Upper lobe of left lung (tissue), 6 donors: ENCODE measurements at regions not wholly inside any gene's neighbourhood (a gene's known extent, or its start where the extent isn't known, plus 50 kb on each side); places are given as distances from the start of the nearest gene placed in this dataset.

Experiments used
- ATAC-seq, 2 donors: fragments of 200-7000 bp; cut with Tn5 transposase; one replicate each; pipeline ENCODE4 v1.9.1; 2022; ENCODE audit warnings: mild to moderate bottlenecking in 2 of 2, moderate library complexity in 2 of 2; ENCODE audit not compliant: low FRiP score in 2 of 2
- DNase-seq, 2 donors: peaks; one replicate each; pipeline ENCODE4 v3.0.0-alpha.2; 2019 to 2020
- H3K27ac ChIP-seq, 4 donors: fragments of 200-600 bp; sonication (generic); one replicate each; pipeline ENCODE4 v1.5.1; 2016 to 2019
- H3K27me3 ChIP-seq, 4 donors: fragments of 200-600 bp; sonication (generic); one replicate each; pipeline ENCODE4 v1.5.1; 2017 to 2019
- H3K36me3 ChIP-seq, 4 donors: fragments of 200-600 bp; sonication (generic); one replicate each; pipeline ENCODE4 v1.5.1; 2016 to 2019
- H3K4me1 ChIP-seq, 4 donors: fragments of 200-600 bp; sonication (generic); one replicate each; pipeline ENCODE4 v1.5.1; 2018 to 2019
- H3K4me3 ChIP-seq, 4 donors: fragments of 200-600 bp; sonication (generic); one replicate each; pipeline ENCODE4 v1.5.1; 2017 to 2019; ENCODE audit warnings: mild to moderate bottlenecking in 2 of 4, moderate library complexity in 1 of 4
- H3K9me3 ChIP-seq, 4 donors: fragments of 200-600 bp; sonication (generic); one replicate each; pipeline ENCODE4 v1.5.1; 2018 to 2019
- EP300 ChIP-seq, 4 donors: sonication (generic); formaldehyde crosslinking; IDR thresholded peaks; one replicate each; pipeline ENCODE4 v1.5.1; 2017; ENCODE audit warnings: antibody characterized with exemption in 4 of 4, control low read depth in 2 of 4
- POLR2A ChIP-seq, 4 donors: fragments of 450-650 bp; IDR thresholded peaks; one replicate each; pipeline ENCODE4 v1.5.1; 2016 to 2017; ENCODE audit warnings: antibody characterized with exemption in 4 of 4, mild to moderate bottlenecking in 2 of 4
- POLR2AphosphoS5 ChIP-seq, 2 donors: sonication (generic); formaldehyde crosslinking; IDR thresholded peaks; one replicate each; pipeline ENCODE4 v1.5.1; 2017; ENCODE audit warnings: antibody characterized with exemption in 2 of 2
- WGBS, 2 donors: methylation state at CpG; one replicate each; pipeline ENCODE4 v1.1.5; 2017 to 2018; 5-methylcytosine and 5-hydroxymethylcytosine counted together
- TF ChIP-seq, protein P1 (sequence below), 6 experiments: fragments of 450-650 bp in 4 of 6; fragments of 200-600 bp in 2 of 6; sonication (generic) in 2 of 6; IDR thresholded peaks; one replicate each; pipeline ENCODE4 v1.5.1; 2016 to 2019; ENCODE audit warnings: antibody characterized with exemption in 6 of 6
- donor health status: DM: no; HTN: no; CAD: no; lungs with moderate emphysema.
- donor health status: DM: no; HTN: yes; CAD: no; lungs with severe emphysema.

DNA sequence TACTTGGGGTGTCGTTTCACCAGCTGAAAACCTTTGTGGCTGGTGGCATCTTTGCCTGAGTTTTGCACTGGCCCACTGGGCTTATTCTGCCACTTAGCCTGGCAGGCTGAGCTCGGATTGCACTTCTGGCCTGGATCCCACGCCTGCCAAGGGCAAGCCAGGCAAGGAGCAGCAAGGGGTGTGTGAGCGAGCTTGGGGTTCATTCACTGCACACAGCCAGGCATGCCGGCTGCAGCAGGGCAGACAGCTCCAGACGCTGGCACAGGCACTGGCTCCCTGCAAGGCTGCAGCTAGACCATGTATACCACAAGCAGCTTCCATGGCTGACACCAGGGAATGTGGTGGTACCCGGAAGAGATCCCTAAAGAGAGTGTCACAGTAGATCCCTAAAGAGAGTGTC lies 476.3 kb downstream of the EPHA5 start:
- no peak for TF ChIP-seq POLR2AphosphoS5 (IDR thresholded peaks at IDR 0.05)
- no peak for TF ChIP-seq EP300 (IDR thresholded peaks at IDR 0.05)
- TF ChIP-seq, protein P1, sequence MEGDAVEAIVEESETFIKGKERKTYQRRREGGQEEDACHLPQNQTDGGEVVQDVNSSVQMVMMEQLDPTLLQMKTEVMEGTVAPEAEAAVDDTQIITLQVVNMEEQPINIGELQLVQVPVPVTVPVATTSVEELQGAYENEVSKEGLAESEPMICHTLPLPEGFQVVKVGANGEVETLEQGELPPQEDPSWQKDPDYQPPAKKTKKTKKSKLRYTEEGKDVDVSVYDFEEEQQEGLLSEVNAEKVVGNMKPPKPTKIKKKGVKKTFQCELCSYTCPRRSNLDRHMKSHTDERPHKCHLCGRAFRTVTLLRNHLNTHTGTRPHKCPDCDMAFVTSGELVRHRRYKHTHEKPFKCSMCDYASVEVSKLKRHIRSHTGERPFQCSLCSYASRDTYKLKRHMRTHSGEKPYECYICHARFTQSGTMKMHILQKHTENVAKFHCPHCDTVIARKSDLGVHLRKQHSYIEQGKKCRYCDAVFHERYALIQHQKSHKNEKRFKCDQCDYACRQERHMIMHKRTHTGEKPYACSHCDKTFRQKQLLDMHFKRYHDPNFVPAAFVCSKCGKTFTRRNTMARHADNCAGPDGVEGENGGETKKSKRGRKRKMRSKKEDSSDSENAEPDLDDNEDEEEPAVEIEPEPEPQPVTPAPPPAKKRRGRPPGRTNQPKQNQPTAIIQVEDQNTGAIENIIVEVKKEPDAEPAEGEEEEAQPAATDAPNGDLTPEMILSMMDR (IDR thresholded peaks at IDR 0.05) = no peak
- no peak for TF ChIP-seq POLR2A (IDR thresholded peaks at IDR 0.05)
- H3K27me3 ChIP-seq = no peaks in the 10 kb centered on the region
- no peaks in the 10 kb centered on the region for H3K4me1 ChIP-seq
- H3K9me3 ChIP-seq = no peaks in the 10 kb centered on the region
- peak in 1 of 2 donors; percentile 43 for ATAC-seq
- WGBS, 2 donors = 71 to 80% methylated on average over 2 to 7 of the region's 7 CpGs
- no peak overlapping the region for H3K4me3 ChIP-seq
- DNase-seq = peak in 1 of 2 donors; percentile 33
- no peaks in the 10 kb centered on the region for H3K36me3 ChIP-seq
- H3K27ac ChIP-seq = no peak overlapping the region

DNA sequence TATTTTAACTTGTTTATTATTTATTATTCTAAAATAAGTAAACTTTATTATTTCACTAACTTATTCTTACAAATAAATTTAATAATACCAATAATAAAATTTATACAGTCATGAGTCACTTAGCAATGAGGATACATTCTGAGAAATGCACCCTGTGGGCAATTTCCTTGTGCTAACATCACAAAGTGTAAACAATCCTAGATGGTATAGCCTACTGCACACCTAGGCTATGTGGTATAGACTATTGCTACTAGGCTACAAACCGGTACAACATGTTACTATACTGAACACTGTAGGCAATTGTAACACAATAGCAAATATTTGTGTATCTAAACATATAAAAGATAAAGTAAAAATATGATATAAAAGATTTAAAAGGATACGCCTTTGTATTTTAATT lies 479.5 kb downstream of the EPHA5 start:
- ATAC-seq (no peak), DNase-seq (no peak)
- H3K36me3 ChIP-seq = no peaks in the 10 kb centered on the region
- WGBS, 2 donors = 92 to 93% methylated on average over 2 of the region's 2 CpGs
- no peak overlapping the region for H3K27ac ChIP-seq
- H3K27me3 ChIP-seq = no peaks in the 10 kb centered on the region
- no peak overlapping the region for H3K4me3 ChIP-seq
- no peaks in the 10 kb centered on the region for H3K4me1 ChIP-seq
- TF ChIP-seq POLR2AphosphoS5 (IDR thresholded peaks at IDR 0.05) (no peak), EP300 (IDR thresholded peaks at IDR 0.05) (no peak), POLR2A (IDR thresholded peaks at IDR 0.05) (no peak)
- TF ChIP-seq, protein P1 (IDR thresholded peaks at IDR 0.05) = no peak
- no peaks in the 10 kb centered on the region for H3K9me3 ChIP-seq

DNA sequence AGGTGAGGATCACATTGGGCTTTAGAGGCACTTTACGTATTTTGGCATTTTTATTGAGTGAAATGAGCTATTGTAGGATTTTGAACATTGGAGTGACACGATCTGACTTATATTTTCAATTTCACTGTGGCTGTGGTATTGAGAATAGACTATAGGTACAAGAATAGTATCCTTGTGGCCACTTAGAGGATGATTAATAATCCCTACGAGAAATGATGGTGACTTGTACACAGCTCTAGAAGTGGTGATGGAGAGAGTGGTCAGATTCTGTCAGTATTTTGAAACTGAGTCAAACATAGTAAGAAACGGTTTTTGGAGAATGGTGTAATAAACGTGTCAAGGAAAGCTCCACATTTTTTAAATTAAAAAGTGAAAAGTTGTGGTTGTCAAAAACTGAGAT lies 494.7 kb downstream of the EPHA5 start:
- Histone ChIP-seq H3K36me3 (no peaks in the 10 kb centered on the region), H3K27ac (no peak overlapping the region), H3K4me3 (no peak overlapping the region), H3K27me3 (no peaks in the 10 kb centered on the region), H3K9me3 (no peaks in the 10 kb centered on the region), H3K4me1 (no peaks in the 10 kb centered on the region)
- DNase-seq (no peak), ATAC-seq (no peak)
- WGBS, 2 donors = 72 to 81% methylated on average over 5 of the region's 5 CpGs
- TF ChIP-seq POLR2A (IDR thresholded peaks at IDR 0.05) = no peak
- TF ChIP-seq EP300 (IDR thresholded peaks at IDR 0.05) = no peak
- TF ChIP-seq POLR2AphosphoS5 (IDR thresholded peaks at IDR 0.05) = no peak
- TF ChIP-seq, protein P1 (IDR thresholded peaks at IDR 0.05) = no peak

DNA sequence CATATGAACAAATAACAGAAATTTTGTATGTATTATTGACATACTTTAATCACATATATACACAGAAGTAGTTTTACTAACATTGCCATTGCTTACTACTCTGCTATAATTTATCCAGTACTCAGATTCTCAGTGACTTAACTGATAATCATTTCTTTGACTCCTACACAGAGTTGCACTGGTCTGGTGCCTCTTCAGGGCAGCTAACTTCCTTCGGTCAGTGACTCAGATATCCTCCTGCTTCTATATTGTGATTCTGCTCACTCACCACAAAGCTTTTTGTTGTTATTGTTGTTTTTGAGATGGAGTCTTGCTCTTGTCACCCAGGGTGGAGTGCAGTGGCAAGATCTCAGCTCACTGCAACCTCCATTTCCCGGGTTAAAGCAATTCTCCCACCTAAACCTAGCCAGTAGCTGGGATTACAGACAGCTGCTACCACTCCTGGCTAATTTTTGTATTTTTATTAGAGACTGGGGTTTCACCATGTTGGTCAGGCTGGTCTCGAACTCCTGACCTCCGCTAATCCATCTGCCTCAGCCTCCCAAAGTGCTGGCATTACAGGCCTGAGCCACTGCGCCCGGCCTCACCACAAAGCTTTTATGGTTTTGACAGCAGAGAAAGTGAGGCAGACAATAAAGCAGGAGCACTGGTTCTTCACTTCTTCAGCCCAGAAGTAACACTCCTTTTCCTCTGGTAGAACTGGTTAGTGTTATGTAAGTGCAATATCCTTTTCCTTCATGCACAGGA lies 499.3 kb downstream of the EPHA5 start:
- ATAC-seq = no peak
- no peaks in the 10 kb centered on the region for H3K9me3 ChIP-seq
- WGBS, 2 donors = 87 to 89% methylated on average over 6 of the region's 6 CpGs
- no peaks in the 10 kb centered on the region for H3K36me3 ChIP-seq
- H3K27me3 ChIP-seq = no peaks in the 10 kb centered on the region
- H3K4me3 ChIP-seq = no peak overlapping the region
- DNase-seq = no peak
- H3K4me1 ChIP-seq = no peaks in the 10 kb centered on the region
- H3K27ac ChIP-seq = no peak overlapping the region
- no peak for TF ChIP-seq POLR2AphosphoS5 (IDR thresholded peaks at IDR 0.05)
- TF ChIP-seq POLR2A (IDR thresholded peaks at IDR 0.05) = no peak
- TF ChIP-seq, protein P1 (IDR thresholded peaks at IDR 0.05) = no peak
- no peak for TF ChIP-seq EP300 (IDR thresholded peaks at IDR 0.05)

DNA sequence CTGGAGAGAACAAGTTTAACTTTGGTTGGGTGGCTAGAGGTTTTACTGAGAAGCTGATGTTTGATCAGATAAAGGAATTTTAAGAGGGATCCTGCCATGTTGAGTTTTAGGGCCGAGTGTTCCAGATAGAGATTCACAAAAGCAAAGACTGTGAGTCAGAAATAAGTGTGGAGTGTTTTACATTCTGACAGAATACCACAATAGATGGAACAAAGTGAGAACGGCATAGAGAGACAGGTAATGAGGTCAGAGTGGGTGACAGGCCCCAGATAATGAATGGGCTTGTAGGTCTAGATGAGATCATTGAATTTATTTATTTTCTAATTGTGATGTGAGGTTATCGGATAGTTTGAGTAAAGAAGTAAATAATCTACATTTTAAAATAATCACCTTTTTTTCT lies 502.6 kb downstream of the EPHA5 start:
- no peaks in the 10 kb centered on the region for H3K4me1 ChIP-seq
- 66 to 75% methylated on average over 3 of the region's 3 CpGs for WGBS, 2 donors

More for the DNA sequence above, 502.6 kb downstream of the EPHA5 start:
- DNase-seq = no peak
- TF ChIP-seq, protein P1 (IDR thresholded peaks at IDR 0.05) = no peak
- TF ChIP-seq POLR2A (IDR thresholded peaks at IDR 0.05) = no peak
- no peak for TF ChIP-seq EP300 (IDR thresholded peaks at IDR 0.05)
- TF ChIP-seq POLR2AphosphoS5 (IDR thresholded peaks at IDR 0.05) = no peak
- Histone ChIP-seq H3K27me3 (no peaks in the 10 kb centered on the region), H3K36me3 (no peaks in the 10 kb centered on the region), H3K9me3 (no peaks in the 10 kb centered on the region), H3K27ac (no peak overlapping the region), H3K4me3 (no peak overlapping the region)
- no peak for ATAC-seq
